DMS 273 treated with DMSO at 0.1 percent for 48 hours (cell line): ENCODE measurements at regions not wholly inside any gene's neighbourhood (a gene's known extent, or its start where the extent isn't known, plus 50 kb on each side); places are given as distances from the start of the nearest gene placed in this dataset.
"Not testable (repeated sequence)": the region's sequence is repeated elsewhere in the genome, so short reads cannot be mapped to it uniquely, and the experiment has no call there.

Experiments used
- DNase-seq: peaks from one replicate; lab custom pipeline; 2025; lab: John Stamatoyannopoulos, UW

DNA sequence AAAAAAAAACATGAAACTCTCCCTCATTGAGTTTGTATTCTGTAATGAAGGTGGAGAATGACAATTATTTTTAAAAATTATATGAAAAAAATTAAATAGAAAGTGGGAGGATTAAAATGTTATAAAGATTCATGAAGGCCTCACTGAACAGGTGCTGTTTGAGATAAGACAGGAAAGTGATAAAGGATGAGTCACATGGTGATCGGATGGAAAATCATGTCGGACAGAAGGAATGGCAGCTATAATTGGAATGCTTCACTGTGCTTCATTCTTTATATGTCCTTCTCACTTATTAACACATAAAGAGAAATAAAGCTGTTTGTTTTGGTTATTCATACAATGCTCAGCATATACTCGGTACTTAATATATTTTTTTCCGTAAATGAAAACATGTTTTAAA is 464.5 kb upstream of the RGMB start:
- DNase-seq = no peak

DNA sequence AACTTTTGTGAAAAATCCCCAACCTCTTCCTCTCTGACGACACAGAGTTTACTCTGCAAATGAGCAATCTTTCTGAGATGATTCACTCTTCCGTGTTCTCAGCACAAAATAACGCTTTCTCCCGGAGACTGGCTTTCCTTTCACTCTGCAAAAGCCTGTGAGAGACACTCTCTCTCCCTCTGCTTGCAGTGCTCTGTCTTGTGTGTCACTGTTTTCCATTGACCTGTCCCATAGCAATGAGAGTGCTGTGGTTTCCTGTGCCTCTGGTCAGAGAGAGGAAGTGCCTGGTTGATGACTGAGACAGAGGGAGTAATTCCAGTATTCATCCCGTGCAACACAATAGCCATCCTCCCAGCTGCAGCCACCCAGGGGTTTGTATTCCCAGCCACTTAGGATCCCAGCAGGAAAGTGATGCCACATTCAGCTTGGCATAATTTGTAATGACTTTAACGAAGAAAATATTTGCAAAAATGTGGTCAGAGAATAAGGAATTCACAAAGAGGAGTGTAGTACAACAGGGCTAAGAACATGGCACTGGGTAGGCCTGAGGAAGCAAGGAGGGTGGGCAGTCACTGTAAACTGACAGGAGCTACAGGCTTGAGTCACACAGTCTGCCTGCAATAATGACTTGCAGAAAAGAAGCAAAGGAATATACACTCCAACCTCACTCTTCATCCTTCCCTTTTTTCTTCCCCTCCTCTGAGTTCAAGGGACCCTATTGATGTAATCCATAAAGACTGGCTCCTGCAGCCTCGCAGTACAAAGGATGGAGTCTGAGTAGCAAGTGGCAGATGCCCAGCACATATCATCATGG is 463.5 kb upstream of the RGMB start:
- no peak for DNase-seq

DNA sequence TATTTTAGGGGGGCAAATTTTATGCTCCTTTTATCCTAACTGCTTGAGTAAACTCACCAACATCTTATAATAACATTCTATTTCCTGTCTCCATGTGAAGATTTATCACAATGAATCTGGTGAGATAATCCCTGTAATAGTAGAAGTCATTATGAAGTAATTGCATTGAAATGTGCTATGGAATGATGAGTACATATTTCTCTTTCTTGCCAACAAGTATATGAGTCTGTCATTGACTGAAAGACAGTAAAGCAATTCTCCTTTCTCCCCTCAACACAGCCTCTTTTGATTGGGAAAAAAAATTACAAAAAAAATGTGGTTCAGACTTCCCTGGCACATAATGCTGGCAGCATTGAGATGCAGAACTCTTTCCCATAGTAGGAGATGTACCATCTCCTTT is 459.2 kb upstream of the RGMB start:
- no peak for DNase-seq

DNA sequence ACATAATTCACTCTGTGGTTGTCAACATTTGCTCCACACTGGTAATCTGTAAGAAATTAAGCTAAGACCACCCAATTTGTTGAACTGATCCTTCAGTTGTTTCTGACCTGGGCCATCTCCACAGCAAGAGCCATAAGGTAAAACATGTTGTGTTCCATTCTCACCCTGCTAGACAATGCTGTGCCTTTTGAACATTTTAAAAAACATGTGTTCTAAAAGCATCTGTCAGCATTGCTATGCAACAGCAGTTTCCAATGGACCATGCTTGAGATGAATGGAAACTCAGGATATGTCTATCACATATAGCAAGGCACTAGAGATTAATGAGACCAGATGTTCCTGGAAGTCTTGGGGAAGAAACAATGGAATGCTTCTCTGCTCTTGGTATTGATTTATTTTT is 455.1 kb upstream of the RGMB start:
- no peak for DNase-seq

DNA sequence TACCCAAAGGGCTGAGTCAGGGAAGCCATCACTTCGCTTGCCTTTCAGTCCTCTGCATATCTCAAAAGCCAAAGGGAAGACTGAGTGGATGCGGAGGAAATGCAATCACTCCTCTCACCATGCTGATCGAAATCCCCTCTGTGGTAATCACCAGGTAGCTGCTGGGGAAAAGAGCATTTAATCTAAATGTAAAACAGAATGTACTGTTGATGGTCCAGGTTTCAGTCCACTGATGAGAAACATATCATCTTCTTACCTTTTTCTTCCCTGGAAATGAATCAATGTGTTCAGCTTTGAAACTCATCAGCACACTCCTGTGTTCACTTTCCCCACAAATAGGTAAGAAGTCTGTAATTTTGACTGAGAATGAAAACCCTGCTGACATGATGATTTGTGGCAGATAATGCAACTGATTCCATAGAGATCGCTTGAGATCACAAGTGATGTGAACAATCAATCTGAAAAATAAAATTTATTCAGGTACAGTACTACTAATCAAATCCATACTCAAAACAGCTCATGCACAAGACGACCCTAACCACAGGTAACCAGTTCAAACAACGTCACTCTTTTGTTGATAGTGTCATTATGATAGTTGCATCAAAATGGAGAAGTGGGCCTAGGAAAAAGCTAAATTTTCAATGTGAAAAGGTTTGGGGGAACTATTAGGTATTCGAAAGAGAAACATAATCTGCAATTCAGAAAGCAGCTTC is 454.0 kb upstream of the RGMB start:
- DNase-seq = no peak

DNA sequence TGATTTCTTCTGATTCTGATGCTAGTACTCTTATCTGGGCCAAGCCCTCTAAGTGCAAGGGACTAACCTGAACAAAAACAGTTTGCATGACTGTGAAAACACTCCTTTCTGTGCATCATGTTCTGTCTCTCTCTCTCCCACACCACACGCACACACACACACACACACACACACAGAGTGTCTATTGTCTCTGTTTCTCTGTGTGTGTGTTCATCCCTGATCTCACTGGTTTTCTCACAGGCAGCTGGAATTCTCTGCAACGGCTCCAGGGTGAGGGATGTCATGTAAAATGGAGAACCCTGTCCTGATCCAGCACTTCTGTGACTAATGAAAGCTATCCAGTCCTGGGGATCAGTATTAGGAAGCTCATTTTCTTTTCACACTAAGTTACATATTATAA is 453.1 kb upstream of the RGMB start:
- no peak for DNase-seq

DNA sequence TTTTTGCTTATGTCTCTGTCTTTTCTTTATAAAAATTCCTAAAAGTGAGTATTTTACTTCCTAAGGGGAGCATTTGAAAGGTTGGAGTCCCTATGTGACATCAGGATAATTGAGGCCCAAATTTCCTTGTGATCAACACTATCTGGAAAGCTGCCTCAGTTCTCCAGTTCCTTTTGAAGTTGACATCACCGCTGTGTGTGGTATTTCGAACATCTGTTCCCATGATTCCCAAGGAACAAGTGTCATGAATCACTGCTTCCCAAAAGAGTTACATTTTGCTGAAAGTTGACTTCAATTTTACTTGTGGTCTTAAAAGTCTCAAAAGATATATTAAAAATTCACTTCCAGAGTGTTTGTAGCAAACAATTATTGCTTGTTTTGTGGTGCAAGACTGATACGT is 452.1 kb upstream of the RGMB start:
- DNase-seq = no peak

DNA sequence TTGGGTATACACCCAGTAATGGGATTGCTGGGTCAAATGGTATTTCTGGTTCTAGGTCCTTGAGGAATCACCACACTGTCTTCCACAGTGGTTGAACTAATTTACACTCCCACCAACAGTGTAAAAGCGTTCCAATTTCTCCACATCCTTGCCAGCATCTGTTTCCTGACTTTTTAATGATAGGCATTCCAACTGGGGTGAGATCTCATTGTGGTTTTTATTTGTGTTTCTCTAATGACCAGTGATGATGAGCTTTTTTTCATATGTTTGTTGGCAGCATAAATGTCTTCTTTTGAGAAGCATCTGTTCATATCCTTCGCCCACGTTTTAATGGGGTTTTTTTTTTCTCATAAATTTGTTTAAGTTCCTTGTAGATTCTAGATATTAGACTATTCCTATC is 448.3 kb upstream of the RGMB start:
- not testable (repeated sequence) for DNase-seq

DNA sequence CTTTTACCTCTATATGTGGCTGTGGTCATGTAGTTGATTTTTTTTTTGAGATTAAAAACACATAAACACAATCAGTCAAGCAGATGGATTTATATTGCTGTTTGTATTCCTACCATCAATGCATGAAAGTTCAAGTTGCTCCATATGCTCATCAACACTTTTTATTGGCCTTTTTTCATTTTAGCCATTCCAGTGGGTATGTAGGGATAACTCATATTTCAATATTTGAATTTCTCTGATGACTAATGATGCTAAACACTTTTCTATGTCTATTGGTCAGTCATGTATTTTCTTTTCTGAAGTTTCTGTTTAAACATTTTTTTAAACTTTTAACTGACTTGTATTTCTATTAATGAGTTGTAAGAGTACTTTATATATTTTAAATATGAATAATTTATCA is 445.4 kb upstream of the RGMB start:
- no peak for DNase-seq

DNA sequence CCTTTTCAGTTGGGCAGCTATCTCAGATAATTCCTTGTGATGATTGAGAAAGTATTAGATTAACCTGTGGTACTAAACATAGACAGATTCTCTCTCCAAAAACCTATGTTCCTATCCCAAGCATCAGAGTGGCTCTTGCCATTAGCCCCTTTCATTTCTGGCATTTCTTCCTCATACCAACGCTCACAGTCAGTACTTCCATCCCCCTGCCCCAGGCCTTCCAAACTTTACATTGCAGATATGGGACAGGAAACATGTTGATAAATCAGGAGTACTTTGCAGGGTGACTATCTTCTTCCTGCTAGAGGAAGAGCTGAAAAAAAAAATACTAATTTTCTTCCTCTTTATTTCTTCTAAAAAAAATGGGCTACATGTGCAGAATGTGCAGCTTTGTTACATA is 442.6 kb upstream of the RGMB start:
- no peak for DNase-seq

DNA sequence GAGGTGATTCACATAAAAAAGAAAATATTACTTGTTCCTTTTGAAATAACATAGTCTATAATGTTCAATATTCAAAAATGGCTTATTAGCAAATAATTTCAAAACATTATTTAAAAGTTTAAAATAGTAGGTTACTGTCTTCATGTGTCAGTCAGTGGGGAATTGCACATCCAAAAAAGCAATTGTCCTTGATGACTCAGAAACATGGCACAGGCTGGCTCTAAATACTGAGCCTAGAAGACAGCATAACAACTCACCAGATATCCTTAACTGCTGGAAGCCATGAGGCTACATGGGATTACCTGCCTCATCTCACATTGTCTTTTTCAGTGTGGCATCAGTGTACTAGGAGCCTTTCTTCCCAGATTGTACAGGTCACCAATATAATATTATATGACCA is 439.5 kb upstream of the RGMB start:
- no peak for DNase-seq

DNA sequence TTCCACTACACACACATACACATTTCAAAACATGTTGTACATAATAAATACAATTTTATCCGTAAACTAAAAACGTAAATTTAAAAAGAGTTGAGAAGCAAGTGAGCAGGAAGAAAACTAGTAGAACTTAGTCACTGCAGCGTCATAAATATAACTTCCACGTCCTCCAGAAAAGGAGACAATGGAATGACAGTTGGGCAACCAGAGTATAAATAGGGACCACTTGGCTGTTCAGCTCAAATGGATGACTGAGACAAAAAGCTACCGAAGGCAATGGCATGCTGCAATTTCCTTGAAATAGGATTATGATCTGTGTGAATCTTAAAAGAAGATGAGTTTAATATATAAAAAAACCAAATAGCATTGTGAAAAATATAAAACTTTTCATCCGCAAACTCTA is 438.5 kb upstream of the RGMB start:
- DNase-seq = no peak

DNA sequence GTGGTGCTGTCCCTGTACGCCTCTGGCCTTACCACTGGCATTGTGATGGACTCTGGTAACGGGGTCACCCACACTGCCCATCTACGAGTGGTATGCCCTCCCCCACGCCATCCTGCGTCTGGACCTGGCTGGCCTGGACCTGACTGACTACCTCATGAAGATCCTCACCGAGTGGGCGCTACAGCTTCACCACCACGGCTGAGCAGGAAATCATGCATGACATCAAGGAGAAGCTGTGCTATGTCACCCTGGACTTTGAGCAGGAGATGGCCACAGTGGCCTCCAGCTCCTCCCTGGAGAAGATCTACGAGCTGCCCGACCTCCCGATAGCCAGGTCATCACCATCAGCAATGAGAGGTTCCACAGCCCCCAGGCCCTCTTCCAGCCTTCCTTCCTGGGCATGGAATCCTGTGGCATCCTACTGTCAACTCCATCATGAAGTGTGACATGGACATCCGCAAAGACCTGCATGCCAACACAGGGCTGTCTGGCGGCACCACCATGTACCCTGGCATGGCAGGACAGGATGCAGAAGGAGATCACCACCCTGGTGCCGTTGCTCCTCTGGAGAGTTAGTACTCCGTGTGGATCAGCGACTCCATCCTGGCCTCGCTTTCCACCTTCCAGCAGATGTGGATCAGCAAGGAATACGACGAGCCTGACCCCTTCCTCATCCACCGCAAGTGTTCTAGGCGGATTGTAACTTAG is 434.2 kb upstream of the RGMB start:
- no peak for DNase-seq

DNA sequence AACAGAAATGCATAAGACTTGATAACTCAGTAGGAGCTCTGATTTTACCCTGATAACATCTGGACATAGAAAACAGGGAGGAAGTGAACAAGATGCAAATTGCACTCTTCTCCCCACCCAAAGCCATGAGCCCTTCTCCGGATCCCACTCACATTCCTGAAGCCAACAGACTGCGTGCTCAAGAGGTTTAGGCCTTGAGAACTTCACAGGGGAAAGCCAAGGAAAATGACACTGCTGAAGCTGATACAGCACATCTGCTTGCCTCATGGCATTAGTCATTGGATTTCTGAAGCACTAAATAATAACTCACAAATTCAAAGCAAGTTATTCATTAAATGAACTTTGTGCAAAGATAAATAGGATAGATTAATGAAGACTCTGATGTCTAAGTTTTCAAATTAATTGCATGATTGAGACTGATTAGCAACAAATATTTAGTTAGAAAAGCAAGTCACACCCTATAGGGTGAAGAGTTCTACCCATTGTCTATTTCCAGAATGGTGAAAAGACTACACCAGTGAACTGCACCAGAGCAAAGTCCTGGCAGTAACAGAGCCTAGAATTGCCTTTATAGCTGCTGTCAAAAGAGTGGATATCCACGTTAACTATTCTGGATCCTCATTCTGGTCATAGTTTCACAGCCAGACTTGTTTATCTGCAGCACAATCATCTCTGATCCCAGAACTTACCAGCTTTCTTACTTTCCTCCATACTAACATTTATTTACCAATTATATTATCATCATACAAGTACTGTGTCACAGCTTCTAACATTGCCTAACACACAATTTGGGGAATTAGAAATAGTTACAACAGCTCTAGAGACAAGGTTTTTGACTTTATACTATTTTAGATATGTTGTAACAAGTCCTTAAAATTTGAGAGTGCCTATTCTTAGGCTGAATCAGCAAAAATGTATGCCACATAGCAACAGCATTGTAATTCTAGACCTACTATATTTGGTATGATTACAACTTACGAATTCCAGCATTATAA is 432.1 kb upstream of the RGMB start:
- no peak for DNase-seq

DNA sequence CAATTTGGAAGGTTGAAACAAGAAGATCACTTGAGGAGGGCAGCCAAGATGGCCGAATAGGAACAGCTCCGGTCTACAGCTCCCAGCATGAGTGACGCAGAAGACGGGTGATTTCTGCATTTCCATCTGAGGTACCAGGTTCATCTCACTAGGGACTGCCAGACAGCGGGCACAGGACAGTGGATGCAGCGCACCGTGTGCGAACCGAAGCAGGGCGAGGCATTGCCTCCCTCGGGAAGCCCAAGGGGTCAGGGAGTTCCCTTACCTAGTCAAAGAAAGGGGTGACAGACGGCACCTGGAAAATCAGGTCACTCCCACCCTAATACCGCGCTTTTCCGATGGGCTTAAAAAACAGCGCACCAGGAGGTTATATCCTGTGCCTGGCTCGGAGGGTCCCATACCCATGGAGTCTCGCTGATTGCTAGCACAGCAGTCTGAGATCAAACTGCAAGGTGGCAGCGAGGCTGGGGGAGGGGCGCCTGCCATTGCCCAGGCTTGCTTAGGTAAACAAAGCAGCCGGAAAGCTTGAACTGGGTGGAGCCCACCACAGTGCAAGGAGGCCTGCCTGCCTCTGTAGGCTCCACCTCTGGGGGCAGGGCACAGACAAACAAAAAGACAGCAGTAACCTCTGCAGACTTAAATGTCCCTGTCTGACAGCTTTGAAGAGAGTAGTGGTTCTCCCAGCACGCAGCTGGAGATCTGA is 430.4 kb upstream of the RGMB start:
- DNase-seq = not testable (repeated sequence)

DNA sequence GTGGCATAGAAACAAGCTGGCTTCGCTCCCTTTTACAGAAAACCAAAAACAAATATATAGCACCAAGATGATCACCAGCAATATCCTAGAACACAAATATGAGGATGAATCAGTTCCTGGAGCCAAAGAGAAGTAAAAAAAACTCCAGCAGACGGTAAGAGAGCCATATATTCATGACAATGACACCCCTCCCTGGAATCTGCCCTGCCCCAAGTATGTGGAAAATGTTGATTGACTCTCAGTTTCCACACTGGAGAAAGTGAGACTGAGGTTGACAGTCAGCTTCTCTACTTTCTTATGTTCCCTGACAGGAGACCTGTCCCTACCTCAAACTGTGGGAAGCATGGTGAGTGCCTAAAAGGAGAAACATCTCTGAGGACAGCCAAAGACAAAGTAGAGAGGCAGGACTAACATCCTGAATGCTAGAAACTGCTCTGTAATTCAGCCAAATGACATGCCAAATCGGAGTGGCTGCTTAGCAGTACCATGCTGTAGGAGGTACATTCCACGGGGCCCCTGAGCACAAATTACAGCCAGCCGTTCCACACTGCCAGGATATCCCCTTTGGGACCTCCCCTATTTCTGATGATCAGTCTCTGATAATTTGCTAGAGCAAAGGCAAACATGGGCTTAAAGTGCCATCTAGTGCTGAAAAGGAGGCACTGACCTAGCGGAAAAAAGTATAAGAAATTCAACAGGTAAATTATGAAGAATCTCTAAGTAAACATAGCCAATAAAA is 424.0 kb upstream of the RGMB start:
- DNase-seq = peak; percentile 3

DNA sequence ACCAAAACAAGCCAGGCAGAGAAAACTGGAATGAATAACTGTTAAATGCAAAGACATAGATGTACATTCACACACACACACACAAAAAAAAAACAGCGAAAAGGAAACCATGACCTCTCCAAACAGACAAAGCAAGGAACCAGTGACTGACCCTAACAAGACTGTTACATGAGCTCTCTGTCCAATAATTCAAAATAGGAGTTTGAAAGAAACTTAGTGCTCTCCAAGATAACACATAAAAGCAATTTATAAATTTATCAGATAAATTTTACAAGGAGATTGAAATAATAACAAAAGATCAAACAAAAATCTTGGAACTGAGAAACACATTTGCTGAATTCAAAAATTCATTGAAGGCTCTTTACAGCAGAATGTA is 423.5 kb upstream of the RGMB start:
- DNase-seq = no peak

DNA sequence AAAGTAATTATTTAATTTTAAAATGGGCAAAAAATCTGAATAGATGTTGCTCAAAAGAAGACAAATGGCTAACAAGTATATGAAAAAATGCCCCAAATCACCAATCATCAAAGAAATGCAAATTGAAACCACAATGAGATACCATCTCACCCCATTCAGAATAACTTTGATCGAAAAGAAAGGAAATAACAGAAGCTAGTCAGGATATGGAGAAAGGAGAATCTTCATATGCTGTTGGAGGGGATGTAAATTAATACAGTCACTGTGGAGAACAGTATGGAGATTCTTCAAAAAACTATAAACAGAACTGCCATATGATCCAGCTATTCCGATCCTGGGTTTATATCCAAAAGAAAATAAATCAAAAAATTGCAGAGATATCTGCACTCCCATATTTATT is 418.5 kb upstream of the RGMB start:
- DNase-seq = no peak

DNA sequence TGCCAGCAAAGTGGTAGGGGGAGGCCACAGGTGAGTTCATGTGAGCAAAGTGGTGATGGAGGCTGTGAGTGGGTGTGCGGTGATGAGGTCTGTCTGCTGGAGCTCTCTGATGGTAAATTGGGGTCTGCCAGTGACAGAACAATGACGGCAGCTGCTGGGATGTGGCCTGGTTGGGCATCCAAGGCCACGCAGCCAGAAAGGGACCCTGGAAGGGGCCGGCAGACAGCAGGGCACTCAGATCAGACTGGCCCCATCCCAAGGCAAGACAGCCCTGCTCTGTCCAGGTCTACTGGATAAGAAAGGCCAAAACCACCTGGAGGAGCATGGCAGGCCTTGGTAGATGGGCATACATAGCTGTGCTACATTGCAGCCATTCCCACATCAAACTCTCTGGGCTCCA is 412.9 kb upstream of the RGMB start:
- DNase-seq = no peak

DNA sequence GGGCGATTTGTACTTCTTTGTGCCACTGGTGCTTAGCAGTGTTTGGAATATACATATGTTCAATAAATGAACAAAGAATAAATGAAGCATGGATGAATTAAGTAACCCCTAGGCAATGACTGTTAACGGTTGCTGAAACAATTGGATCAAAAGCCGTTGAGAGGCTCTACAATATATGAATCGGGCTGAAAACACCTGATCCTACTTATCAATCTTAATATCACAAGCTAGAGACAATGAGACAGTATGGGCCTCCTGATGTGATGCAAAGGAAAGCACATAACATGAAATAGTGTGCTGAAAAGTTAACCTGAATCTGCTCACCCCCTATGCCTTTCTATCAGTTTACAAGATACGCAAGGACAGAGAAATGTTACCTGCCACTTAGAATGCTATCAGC is 410.3 kb upstream of the RGMB start:
- DNase-seq = no peak

DNA sequence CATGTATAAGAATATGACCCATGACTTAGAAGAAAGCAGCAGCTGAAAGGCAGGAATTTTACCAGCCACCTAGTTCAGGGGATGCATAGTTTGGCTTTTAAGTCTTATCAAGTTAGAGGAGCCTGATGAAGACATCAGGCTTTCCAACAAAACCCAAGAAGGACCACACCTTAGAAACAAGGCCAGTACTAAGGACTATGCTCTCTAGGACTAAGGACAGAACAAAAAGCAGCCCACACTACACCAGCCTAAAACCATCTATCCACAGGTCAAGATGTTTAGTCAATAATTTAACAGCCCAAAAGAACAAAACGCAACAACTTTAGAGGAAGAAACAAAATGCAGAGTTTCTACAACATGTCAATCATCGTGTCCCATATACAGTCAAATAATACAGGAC is 408.9 kb upstream of the RGMB start:
- no peak for DNase-seq
